Heart left ventricle (tissue), 16 donors: ENCODE measurements at regions not wholly inside any gene's neighbourhood (a gene's known extent, or its start where the extent isn't known, plus 50 kb on each side); places are given as distances from the start of the nearest gene placed in this dataset.

ENCODE experiments used
- ATAC-seq, 4 donors: fragments of 200-7000 bp; cut with Tn5 transposase; one replicate each; pipeline ENCODE4 v1.9.1; 2020 to 2022; ENCODE audit warnings: moderate library complexity in 4 of 4, mild to moderate bottlenecking in 3 of 4, moderate number of reproducible peaks in 1 of 4
- DNase-seq, 5 donors: peaks; one replicate each; pipeline ENCODE4 v3.0.0-alpha.2; 2020
- H3K27ac ChIP-seq, 12 donors: fragments of 200-600 bp; sonication (generic) in 4 of 12; one replicate each; pipeline versions ENCODE4 v1.5.0 to v1.8.0; 2016 to 2022; ENCODE audit warnings: mild to moderate bottlenecking in 2 of 12
- H3K27me3 ChIP-seq, 9 donors: fragments of 200-600 bp; sonication (generic) in 2 of 9; one replicate each; pipeline versions ENCODE4 v1.5.1 to v1.8.0; 2016 to 2022; ENCODE audit warnings: mild to moderate bottlenecking in 3 of 9
- H3K36me3 ChIP-seq, 9 donors: fragments of 200-600 bp; sonication (generic) in 2 of 9; one replicate each; pipeline versions ENCODE4 v1.5.0 to v1.8.0; 2018 to 2022; ENCODE audit warnings: mild to moderate bottlenecking in 2 of 9
- H3K4me1 ChIP-seq, 12 donors: fragments of 200-600 bp; sonication (generic) in 4 of 12; one replicate each; pipeline versions ENCODE4 v1.5.0 to v1.8.0; 2016 to 2022; ENCODE audit warnings: mild to moderate bottlenecking in 3 of 12
- H3K4me3 ChIP-seq, 12 donors: fragments of 200-600 bp; sonication (generic) in 4 of 12; one replicate each; pipeline versions ENCODE4 v1.5.0 to v1.8.0; 2017 to 2022; ENCODE audit warnings: mild to moderate bottlenecking in 9 of 12, moderate library complexity in 4 of 12
- H3K9me3 ChIP-seq, 12 donors: fragments of 200-600 bp; sonication (generic) in 4 of 12; one replicate each; pipeline versions ENCODE4 v1.5.0 to v1.8.0; 2016 to 2022; ENCODE audit warnings: mild to moderate bottlenecking in 1 of 12
- POLR2A ChIP-seq, 2 donors: fragments of 450-650 bp; IDR thresholded peaks; one replicate each; pipeline ENCODE4 v1.6.1; 2017; ENCODE audit warnings: antibody characterized with exemption in 2 of 2, mild to moderate bottlenecking in 2 of 2, moderate library complexity in 2 of 2
- WGBS, 4 donors: extraction: QIAGEN DNeasy Blood & Tissue Kit in 2 of 4; methylation state at CpG; one replicate each; pipeline versions ENCODE4 v1.1.5 to v1.1.7; 2013 to 2018; 5-methylcytosine and 5-hydroxymethylcytosine counted together
- intact Hi-C, 10 donors: fragments of 100-400 bp; cut with DNase I; formaldehyde crosslinking; loops; one replicate each; pipeline versions ENCODE4 v1.11.1 to v1.14.2; 2022
- TF ChIP-seq, protein P1 (sequence below), 12 donors: fragments of 200-600 bp; sonication (generic) in 4 of 12; IDR thresholded peaks; one replicate each; pipeline versions ENCODE4 v1.5.0 to v1.8.0; 2018 to 2022; ENCODE audit warnings: antibody characterized with exemption in 12 of 12, mild to moderate bottlenecking in 5 of 12
- donor health status: ischemic (EF 13 %, LVEDD 7.1; RV severe dilation, severe dysfunction).
- donor health status: healthy with polysubstance abuse.
- donor health status: DM: no; HTN: yes; CAD: no.
- donor health status: DM: no; HTN: no; CAD: no.
- donor health status: ischemic (EF 25% LVEDD 6.9; RV normal size, moderate dysfunction).
- donor health status: ischemic (EF 25% LVEDD 5.7; RV mildly dilated, moderate dysfunction).
- donor health status: healthy.
- donor health status: DM: yes; HTN: yes; CAD: no.
- donor health status: ischemic (EF 35%, LVEDD 5.7; RV mildly dilated, moderate dysfunction).
- donor health status: nonischemic (EF 11% LVEDD 7.7; RV severe dilation, severe dysfunction).
- donor health status: DM: yes; HTN: yes; CAD: no.
- donor health status: PGD.
- donor health status: ischemic (EF 29% LVEDD 5.4; RV normal size, mild dysfunction).
- donor health status: nonischemic (EF 23%, LVEDD 6.1; RV moderate dilation, normal function).

- Histone ChIP-seq H3K9me3 (peaks cover 0 to 3% (median 0%) of the 10 kb centered on the region in 12 donors), H3K36me3 (no peaks in the 10 kb centered on the region), H3K4me3 (no peak overlapping the region), H3K4me1 (peaks cover 0 to 13% (median 0%) of the 10 kb centered on the region in 12 donors), H3K27me3 (peaks cover 0 to 5% (median 0%) of the 10 kb centered on the region in 9 donors), H3K27ac (no peak overlapping the region)
- TF ChIP-seq, protein P1, sequence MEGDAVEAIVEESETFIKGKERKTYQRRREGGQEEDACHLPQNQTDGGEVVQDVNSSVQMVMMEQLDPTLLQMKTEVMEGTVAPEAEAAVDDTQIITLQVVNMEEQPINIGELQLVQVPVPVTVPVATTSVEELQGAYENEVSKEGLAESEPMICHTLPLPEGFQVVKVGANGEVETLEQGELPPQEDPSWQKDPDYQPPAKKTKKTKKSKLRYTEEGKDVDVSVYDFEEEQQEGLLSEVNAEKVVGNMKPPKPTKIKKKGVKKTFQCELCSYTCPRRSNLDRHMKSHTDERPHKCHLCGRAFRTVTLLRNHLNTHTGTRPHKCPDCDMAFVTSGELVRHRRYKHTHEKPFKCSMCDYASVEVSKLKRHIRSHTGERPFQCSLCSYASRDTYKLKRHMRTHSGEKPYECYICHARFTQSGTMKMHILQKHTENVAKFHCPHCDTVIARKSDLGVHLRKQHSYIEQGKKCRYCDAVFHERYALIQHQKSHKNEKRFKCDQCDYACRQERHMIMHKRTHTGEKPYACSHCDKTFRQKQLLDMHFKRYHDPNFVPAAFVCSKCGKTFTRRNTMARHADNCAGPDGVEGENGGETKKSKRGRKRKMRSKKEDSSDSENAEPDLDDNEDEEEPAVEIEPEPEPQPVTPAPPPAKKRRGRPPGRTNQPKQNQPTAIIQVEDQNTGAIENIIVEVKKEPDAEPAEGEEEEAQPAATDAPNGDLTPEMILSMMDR (IDR thresholded peaks at IDR 0.05) = no peak
- no peak for TF ChIP-seq POLR2A (IDR thresholded peaks at IDR 0.05)
- 56 to 64% (median 63%) methylated on average over 2 of the region's 2 CpGs for WGBS, 4 donors
- ATAC-seq (no peak), DNase-seq (no peak)
- intact Hi-C loops = loop anchor here in 1 of 10 donors (10.0 kb wide), 1 partner anchor 257 kb away; no protein-coding TSS in a partner anchor
Measured at GRCh38 chr4:159497936-159498335, 395.1 kb downstream of the RAPGEF2 start.

DNA sequence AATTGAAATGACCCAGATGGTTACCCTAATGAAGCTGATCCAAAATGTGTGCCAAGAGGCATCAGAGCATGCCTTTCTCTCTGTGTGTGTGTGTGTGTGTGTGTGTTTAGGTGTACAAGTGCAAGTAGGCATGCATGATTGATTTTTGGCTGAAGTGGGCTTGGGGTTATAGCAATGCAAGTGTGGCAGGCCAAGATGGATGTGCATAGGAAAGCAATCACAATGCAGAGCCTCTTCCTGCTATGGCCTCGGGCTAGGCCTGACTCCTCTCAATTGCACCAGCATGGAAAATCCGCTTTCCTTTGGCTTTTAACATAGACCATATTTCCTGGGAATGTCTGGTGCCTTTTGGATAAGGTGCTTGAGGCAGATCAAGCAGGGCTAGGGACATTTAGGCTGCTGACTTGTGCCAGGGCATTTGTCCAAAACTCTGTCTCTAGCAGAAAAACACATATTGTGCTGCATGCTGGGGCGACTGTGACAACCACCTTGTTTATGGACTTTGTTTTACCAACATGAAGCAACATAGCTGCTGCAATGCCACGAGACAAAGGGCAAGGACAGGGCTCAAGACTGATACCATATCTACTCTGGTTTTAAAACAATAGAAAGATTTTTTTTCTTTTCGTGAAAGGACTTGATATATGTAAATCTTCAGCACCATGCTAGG, 395.7 kb downstream of the RAPGEF2 start:
- no peak overlapping the region for H3K27ac ChIP-seq
- DNase-seq (no peak), ATAC-seq (no peak)
- H3K4me3 ChIP-seq = no peak overlapping the region
- TF ChIP-seq, protein P1 (IDR thresholded peaks at IDR 0.05) = no peak
- TF ChIP-seq POLR2A (IDR thresholded peaks at IDR 0.05) = no peak
- peaks cover 0 to 13% (median 0%) of the 10 kb centered on the region in 12 donors for H3K4me1 ChIP-seq
- 52 to 71% (median 58%) methylated on average over 5 of the region's 5 CpGs for WGBS, 4 donors
- intact Hi-C loops = loop anchor here in 1 of 10 donors (10.0 kb wide), 1 partner anchor 256 kb away; no protein-coding TSS in a partner anchor
- H3K36me3 ChIP-seq = no peaks in the 10 kb centered on the region
- peaks cover 0 to 5% (median 0%) of the 10 kb centered on the region in 9 donors for H3K27me3 ChIP-seq
- peaks cover 0 to under 1% (median 0%) of the 10 kb centered on the region in 12 donors for H3K9me3 ChIP-seq

GRCh38 chr4:159500861-159501260, 398.0 kb downstream of the RAPGEF2 start:
- no peak for ATAC-seq
- Histone ChIP-seq H3K4me1 (peaks cover 0 to 7% (median 0%) of the 10 kb centered on the region in 12 donors), H3K27me3 (peaks cover 0 to 24% (median 3%) of the 10 kb centered on the region in 9 donors), H3K4me3 (no peak overlapping the region), H3K36me3 (no peaks in the 10 kb centered on the region), H3K27ac (no peak overlapping the region), H3K9me3 (no peaks in the 10 kb centered on the region)
- WGBS, 4 donors = 68 to 72% (median 71%) methylated on average over 2 of the region's 2 CpGs
- no peak for DNase-seq
- intact Hi-C loops = no loop called here
- no peak for TF ChIP-seq POLR2A (IDR thresholded peaks at IDR 0.05)
- TF ChIP-seq, protein P1 (IDR thresholded peaks at IDR 0.05) = no peak

DNA sequence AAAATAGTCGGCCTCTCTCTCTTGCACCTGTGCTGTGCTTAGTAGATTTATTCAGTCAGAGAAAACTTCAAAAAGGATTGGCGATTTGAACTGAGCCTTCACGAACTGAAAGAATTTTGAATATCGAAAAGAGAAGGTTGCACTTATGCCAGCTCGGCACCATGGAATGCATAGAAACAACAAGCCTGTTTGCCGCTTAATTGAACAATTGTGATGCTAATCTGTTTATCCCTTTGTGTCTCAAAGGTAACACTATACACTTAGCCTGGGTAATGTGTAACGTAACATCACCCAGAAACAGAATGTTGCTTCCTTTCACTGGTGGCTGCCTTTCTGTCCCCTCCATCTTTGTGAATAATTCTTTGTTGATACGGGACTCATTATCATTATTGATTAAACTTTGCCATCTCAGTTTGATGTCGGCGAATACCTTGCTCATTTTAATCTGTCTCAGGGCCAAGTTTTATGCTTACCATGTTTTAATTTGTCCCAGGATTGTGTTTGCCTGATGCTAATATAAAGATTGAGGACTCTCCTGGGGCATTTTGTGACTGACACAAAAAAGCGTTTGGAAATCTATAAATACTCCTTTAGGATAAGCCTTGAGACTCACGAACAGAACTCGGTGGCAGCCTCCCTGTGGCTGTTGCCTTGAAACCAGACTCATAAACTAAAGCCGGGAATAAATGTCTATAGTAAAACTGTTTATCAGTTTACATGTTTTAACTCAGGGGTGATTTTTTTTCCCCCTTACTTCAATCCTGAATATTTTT, 400.5 kb downstream of the RAPGEF2 start:
- Histone ChIP-seq H3K4me1 (peaks cover 0 to 4% (median 0%) of the 10 kb centered on the region in 12 donors), H3K36me3 (no peaks in the 10 kb centered on the region), H3K27ac (no peak overlapping the region), H3K9me3 (no peaks in the 10 kb centered on the region), H3K4me3 (no peak overlapping the region), H3K27me3 (peaks cover 0 to 38% (median 3%) of the 10 kb centered on the region in 9 donors)
- intact Hi-C loops = no loop called here
- 56 to 66% (median 61%) methylated on average over 14 of the region's 14 CpGs for WGBS, 4 donors
- DNase-seq (no peak), ATAC-seq (no peak)
- TF ChIP-seq, protein P1 (IDR thresholded peaks at IDR 0.05) = no peak
- TF ChIP-seq POLR2A (IDR thresholded peaks at IDR 0.05) = no peak
